GM23338 (cell line): ENCODE measurements at regions not wholly inside any gene's neighbourhood (a gene's known extent, or its start where the extent isn't known, plus 50 kb on each side); places are given as distances from the start of the nearest gene placed in this dataset.

Source experiments
- CREB1 ChIP-seq: fragments of 250-450 bp; sonication (Bioruptor Pico); IDR thresholded peaks from 2 replicates; pipeline ENCODE4 v1.5.0; 2020; ENCODE audit warnings: low read depth, mild to moderate bottlenecking, moderate library complexity
- EZH2 ChIP-seq: fragments of 200-600 bp; sonication (generic); IDR thresholded peaks from one replicate; pipeline ENCODE4 v1.8.0; 2017; ENCODE audit warnings: antibody characterized with exemption, mild to moderate bottlenecking, low read depth; ENCODE audit not compliant: unreplicated experiment
- EZH2phosphoT487 ChIP-seq: fragments of 200-600 bp; sonication (generic); IDR thresholded peaks from one replicate; pipeline ENCODE4 v1.8.1; 2018; ENCODE audit warnings: antibody characterized with exemption; ENCODE audit not compliant: unreplicated experiment
- POLR2AphosphoS5 ChIP-seq: IDR thresholded peaks from 2 replicates; pipeline ENCODE4 v1.6.1; 2016; ENCODE audit warnings: antibody characterized with exemption, low read depth
- TF ChIP-seq, protein P1 (sequence below), 2 experiments: fragments of 200-600 bp in 1 of 2; sonication (generic) in 1 of 2; conservative IDR thresholded peaks; 2 replicates each; pipeline versions ENCODE4 v1.5.1 to v1.6.1; 2016 to 2017; ENCODE audit warnings: antibody characterized with exemption in 2 of 2, low read depth in 2 of 2, mild to moderate bottlenecking in 2 of 2, moderate library complexity in 1 of 2
- TF ChIP-seq, protein P2 (sequence below): IDR thresholded peaks from one replicate; pipeline ENCODE4 v1.6.1; 2018; ENCODE audit warnings: antibody characterized with exemption; ENCODE audit not compliant: unreplicated experiment

DNA sequence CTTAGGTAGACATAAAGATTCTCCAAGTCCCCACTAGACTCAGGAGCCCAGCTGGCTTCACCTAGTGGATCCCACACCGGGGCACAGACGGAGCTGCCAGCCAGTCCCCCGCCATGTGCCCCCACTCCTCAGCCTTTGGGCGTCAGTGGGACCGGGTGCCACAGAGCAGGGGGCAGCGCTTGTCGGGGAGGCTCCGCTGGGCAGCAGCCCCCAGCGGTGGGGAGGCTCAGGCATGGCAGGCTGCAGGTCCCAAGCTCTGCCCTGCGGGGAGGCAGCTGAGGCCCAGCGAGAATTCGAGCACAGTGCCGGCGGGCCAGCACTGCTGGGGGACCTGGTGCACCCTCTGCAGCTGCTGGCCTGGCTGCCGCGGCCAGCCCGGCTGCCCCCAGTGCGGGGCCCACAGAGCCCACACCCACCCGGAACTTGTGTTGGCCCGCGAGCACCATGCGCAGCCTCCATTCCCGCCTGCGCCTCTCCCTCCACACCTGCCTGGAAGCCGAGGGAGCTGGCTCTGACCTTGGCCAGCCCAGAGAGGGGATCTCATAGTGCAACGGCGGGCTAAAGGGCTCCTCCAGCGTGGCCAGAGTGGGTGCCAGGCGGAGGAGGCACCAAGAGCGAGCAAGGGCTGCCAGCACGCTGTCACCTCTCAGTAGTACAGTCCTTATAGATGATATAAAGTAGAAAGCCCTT is 390.7 kb downstream of the PLK2 start:
- TF ChIP-seq, protein P1, sequence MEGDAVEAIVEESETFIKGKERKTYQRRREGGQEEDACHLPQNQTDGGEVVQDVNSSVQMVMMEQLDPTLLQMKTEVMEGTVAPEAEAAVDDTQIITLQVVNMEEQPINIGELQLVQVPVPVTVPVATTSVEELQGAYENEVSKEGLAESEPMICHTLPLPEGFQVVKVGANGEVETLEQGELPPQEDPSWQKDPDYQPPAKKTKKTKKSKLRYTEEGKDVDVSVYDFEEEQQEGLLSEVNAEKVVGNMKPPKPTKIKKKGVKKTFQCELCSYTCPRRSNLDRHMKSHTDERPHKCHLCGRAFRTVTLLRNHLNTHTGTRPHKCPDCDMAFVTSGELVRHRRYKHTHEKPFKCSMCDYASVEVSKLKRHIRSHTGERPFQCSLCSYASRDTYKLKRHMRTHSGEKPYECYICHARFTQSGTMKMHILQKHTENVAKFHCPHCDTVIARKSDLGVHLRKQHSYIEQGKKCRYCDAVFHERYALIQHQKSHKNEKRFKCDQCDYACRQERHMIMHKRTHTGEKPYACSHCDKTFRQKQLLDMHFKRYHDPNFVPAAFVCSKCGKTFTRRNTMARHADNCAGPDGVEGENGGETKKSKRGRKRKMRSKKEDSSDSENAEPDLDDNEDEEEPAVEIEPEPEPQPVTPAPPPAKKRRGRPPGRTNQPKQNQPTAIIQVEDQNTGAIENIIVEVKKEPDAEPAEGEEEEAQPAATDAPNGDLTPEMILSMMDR (conservative IDR thresholded peaks at IDR 0.05; ENCODE audit: low read depth in 2 of 2) = no peak
- TF ChIP-seq POLR2AphosphoS5 (no peak), EZH2 (no peak), CREB1 (no peak), EZH2phosphoT487 (no peak)
- TF ChIP-seq, protein P2, sequence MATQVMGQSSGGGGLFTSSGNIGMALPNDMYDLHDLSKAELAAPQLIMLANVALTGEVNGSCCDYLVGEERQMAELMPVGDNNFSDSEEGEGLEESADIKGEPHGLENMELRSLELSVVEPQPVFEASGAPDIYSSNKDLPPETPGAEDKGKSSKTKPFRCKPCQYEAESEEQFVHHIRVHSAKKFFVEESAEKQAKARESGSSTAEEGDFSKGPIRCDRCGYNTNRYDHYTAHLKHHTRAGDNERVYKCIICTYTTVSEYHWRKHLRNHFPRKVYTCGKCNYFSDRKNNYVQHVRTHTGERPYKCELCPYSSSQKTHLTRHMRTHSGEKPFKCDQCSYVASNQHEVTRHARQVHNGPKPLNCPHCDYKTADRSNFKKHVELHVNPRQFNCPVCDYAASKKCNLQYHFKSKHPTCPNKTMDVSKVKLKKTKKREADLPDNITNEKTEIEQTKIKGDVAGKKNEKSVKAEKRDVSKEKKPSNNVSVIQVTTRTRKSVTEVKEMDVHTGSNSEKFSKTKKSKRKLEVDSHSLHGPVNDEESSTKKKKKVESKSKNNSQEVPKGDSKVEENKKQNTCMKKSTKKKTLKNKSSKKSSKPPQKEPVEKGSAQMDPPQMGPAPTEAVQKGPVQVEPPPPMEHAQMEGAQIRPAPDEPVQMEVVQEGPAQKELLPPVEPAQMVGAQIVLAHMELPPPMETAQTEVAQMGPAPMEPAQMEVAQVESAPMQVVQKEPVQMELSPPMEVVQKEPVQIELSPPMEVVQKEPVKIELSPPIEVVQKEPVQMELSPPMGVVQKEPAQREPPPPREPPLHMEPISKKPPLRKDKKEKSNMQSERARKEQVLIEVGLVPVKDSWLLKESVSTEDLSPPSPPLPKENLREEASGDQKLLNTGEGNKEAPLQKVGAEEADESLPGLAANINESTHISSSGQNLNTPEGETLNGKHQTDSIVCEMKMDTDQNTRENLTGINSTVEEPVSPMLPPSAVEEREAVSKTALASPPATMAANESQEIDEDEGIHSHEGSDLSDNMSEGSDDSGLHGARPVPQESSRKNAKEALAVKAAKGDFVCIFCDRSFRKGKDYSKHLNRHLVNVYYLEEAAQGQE = no peak
